ENCODE measurements at regions not wholly inside any gene's neighbourhood (a gene's known extent, or its start where the extent isn't known, plus 50 kb on each side); places are given as distances from the start of the nearest gene placed in this dataset.

DNA sequence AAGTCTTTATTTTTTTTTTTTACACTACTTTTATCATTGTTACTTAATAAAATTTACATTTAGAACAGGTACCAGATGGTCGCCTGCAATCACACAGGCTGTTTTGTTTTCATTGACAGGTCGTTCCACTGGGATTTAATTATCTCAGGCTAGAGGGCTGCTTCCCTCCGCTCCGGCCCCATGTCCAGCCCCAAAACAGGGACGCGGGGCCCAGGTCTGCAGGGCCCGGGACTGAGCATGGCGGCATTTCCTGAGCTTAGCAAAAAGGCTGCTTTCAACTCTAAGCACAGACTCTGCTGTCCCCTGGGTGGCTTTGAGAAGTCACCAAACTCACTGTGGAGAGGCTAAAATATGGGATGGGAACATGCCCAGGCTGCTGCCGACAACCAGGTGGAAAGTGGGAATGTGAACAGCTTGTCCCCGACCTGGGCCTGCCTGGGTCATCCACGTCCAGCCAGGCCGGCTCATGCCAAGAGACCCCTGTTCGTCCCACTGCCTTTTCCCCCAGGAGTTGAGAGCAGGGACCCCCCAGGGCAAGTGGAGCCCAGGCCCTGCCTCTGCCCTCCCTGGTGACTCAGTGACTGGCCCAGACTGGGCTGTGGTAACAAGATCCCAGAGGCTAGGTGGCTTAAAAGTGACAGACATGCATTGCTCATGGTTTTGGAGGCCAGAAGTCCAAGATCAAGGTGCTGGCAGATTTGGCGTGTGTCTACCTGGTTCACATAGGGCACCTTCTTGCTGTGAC, 150.0 kb downstream of the SHANK2 start:
- Histone ChIP-seq H3K4me3 (no peak overlapping the region), H3K27ac (no peak overlapping the region), H3K36me3 (no peaks in the 10 kb centered on the region), H3K27me3 (replicated peaks in 1 of 7) (peaks cover 0 to 9% (median 0%) of the 10 kb centered on the region in 7 donors), H3K4me1 (no peaks in the 10 kb centered on the region), H3K9me3 (no peaks in the 10 kb centered on the region)
- 82 to 89% (median 87%) methylated on average over 10 to 14 of the region's 14 CpGs for WGBS, 5 donors
- peak; percentile 45 for DNase-seq
- TF ChIP-seq POLR2AphosphoS5 (IDR thresholded peaks at IDR 0.05) (no peak), POLR2A (IDR thresholded peaks at IDR 0.05) (no peak)
- TF ChIP-seq, protein P1, sequence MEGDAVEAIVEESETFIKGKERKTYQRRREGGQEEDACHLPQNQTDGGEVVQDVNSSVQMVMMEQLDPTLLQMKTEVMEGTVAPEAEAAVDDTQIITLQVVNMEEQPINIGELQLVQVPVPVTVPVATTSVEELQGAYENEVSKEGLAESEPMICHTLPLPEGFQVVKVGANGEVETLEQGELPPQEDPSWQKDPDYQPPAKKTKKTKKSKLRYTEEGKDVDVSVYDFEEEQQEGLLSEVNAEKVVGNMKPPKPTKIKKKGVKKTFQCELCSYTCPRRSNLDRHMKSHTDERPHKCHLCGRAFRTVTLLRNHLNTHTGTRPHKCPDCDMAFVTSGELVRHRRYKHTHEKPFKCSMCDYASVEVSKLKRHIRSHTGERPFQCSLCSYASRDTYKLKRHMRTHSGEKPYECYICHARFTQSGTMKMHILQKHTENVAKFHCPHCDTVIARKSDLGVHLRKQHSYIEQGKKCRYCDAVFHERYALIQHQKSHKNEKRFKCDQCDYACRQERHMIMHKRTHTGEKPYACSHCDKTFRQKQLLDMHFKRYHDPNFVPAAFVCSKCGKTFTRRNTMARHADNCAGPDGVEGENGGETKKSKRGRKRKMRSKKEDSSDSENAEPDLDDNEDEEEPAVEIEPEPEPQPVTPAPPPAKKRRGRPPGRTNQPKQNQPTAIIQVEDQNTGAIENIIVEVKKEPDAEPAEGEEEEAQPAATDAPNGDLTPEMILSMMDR (IDR thresholded peaks at IDR 0.05 in 8 of 11, conservative IDR thresholded peaks at IDR 0.05 in 3 of 11) = no peak
- intact Hi-C loops (cut with DNase I; ENCODE audit: low total_unique reads) = no loop called here

DNA sequence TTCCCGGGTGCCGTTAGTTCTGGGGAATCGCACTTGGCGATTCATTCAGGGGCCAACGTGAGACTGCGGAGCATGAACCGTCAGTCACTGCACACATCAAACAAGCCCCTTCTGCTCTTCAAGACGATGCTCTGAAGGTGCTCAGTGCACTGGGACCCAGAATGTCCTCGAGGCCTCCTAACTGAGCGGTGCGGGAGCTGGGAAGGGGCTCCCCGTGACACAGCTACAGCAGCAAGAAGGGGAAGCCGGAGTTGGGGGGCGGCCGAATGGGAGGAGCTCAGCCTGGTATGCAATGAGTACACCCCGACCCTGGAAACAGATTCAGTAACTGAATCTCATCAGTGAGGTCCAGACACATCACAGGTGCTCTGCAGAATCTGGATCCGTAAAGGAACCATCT, 150.8 kb downstream of the SHANK2 start:
- Histone ChIP-seq H3K27ac (no peak overlapping the region), H3K9me3 (no peaks in the 10 kb centered on the region), H3K36me3 (no peaks in the 10 kb centered on the region), H3K4me1 (no peaks in the 10 kb centered on the region), H3K27me3 (replicated peaks in 1 of 7) (peaks cover 0 to 8% (median 0%) of the 10 kb centered on the region in 7 donors), H3K4me3 (no peak overlapping the region)
- TF ChIP-seq POLR2A (IDR thresholded peaks at IDR 0.05) = no peak
- TF ChIP-seq, protein P1 (IDR thresholded peaks at IDR 0.05 in 8 of 11, conservative IDR thresholded peaks at IDR 0.05 in 3 of 11) = no peak
- no peak for TF ChIP-seq POLR2AphosphoS5 (IDR thresholded peaks at IDR 0.05)
- intact Hi-C loops (cut with DNase I; ENCODE audit: low total_unique reads) = no loop called here
- WGBS, 5 donors = 80 to 86% (median 84%) methylated on average over 14 to 17 of the region's 17 CpGs
- DNase-seq = peak; percentile 65

DNA sequence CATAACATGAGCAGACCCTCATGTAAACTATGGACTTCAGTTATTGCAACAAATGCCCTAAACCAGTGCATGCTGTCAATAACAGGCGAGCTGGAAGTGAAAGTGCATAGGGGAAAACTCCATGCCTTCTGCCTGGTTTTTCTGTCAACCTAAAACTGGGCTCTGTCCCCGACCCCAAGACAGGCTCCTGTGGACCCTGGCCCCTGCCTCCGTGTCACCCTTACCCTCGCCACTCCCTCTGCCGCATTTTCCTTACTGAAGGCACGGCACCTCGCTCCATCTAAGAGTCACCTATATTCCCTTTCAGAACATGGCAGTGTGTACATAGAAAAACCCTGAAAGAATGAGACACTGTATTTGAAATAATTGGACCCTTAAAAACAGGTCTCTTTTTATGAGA, 151.3 kb downstream of the SHANK2 start:
- Histone ChIP-seq H3K27me3 (replicated peaks in 1 of 7) (peaks cover 0 to 13% (median 0%) of the 10 kb centered on the region in 7 donors), H3K36me3 (no peaks in the 10 kb centered on the region), H3K9me3 (no peaks in the 10 kb centered on the region), H3K4me3 (no peak overlapping the region), H3K27ac (no peak overlapping the region), H3K4me1 (no peaks in the 10 kb centered on the region)
- intact Hi-C loops (cut with DNase I; ENCODE audit: low total_unique reads) = no loop called here
- 79 to 90% (median 87%) methylated on average over 7 of the region's 7 CpGs for WGBS, 5 donors
- peak; percentile 51 for DNase-seq
- no peak for TF ChIP-seq POLR2A (IDR thresholded peaks at IDR 0.05)
- TF ChIP-seq POLR2AphosphoS5 (IDR thresholded peaks at IDR 0.05) = no peak
- TF ChIP-seq, protein P1 (IDR thresholded peaks at IDR 0.05 in 8 of 11, conservative IDR thresholded peaks at IDR 0.05 in 3 of 11) = no peak

DNA sequence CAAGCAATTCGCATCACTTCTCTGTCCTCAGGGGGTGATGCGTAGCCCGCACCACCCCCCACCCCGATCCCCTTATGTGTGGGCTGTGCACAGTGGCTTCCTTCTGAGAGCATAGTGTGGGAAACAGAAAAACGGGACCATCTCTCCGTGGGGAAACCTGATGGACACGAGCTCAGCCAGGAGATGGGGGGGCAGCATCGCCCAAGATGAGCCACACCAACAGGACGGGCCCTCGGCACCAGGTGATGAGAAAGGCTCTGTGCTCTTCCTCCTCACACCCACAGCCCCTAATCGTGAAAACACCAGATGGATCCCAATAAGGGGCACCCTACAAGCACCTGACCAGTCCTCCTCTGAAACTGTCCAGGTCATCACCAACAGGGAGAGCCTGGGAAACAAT, 153.6 kb downstream of the SHANK2 start:
- no peaks in the 10 kb centered on the region for H3K36me3 ChIP-seq
- H3K9me3 ChIP-seq = no peaks in the 10 kb centered on the region
- DNase-seq = no peak
- no peak overlapping the region for H3K4me3 ChIP-seq
- TF ChIP-seq, protein P1 (IDR thresholded peaks at IDR 0.05 in 8 of 11, conservative IDR thresholded peaks at IDR 0.05 in 3 of 11) = no peak
- TF ChIP-seq POLR2A (IDR thresholded peaks at IDR 0.05) (no peak), POLR2AphosphoS5 (IDR thresholded peaks at IDR 0.05) (no peak)
- intact Hi-C loops (cut with DNase I; ENCODE audit: low total_unique reads) = no loop called here
- 79 to 87% (median 84%) methylated on average over 9 to 11 of the region's 11 CpGs for WGBS, 5 donors
- H3K27me3 ChIP-seq (replicated peaks in 1 of 7) = peaks cover 0 to 31% (median 0%) of the 10 kb centered on the region in 7 donors
- H3K27ac ChIP-seq = no peak overlapping the region
- H3K4me1 ChIP-seq = no peaks in the 10 kb centered on the region
